Caco-2 (cell line): ENCODE measurements at regions not wholly inside any gene's neighbourhood (a gene's known extent, or its start where the extent isn't known, plus 50 kb on each side); places are given as distances from the start of the nearest gene placed in this dataset.

ENCODE experiments used
- BruUV-seq: library from RNA; stranded (reverse); fragments of 400-500 nt; replicated peaks from 2 replicates; lab custom pipeline; 2021; lab: Mats Ljungman, UMichigan
- CTCF ChIA-PET: fragments of 300-600 bp; sonication (Branson Sonifier 250); formaldehyde crosslinking; loops from one replicate; lab custom pipeline; 2022; ENCODE audit warnings: antibody characterized with exemption; lab: Charles Lee
- POLR2A ChIA-PET: fragments of 300-600 bp; sonication (Branson Sonifier 250); formaldehyde crosslinking; loops from one replicate; lab custom pipeline; 2022; ENCODE audit warnings: antibody characterized with exemption; lab: Charles Lee
- DNase-seq, 2 experiments: peaks; one replicate each; pipeline versions ENCODE4 v3.0.0 to v3.0.0-alpha.2; 2020 to 2022
- H3K27me3 ChIP-seq: replicated peaks from 2 replicates; pipeline ENCODE4 v1.6.0; 2011; ENCODE audit warnings: low read length; ENCODE audit not compliant: control insufficient read depth, insufficient read depth
- H3K36me3 ChIP-seq: 2 replicates; pipeline ENCODE4 v1.5.1; 2011; ENCODE audit warnings: low read length; ENCODE audit not compliant: control insufficient read depth, insufficient read depth
- H3K4me1 ChIP-seq: fragments of 250-450 bp; sonication (Bioruptor Pico); 2 replicates; pipeline ENCODE4 v1.5.1; 2020; ENCODE audit warnings: mild to moderate bottlenecking
- H3K4me3 ChIP-seq: 2 replicates; pipeline ENCODE4 v1.5.1; 2011; ENCODE audit warnings: low read depth, mild to moderate bottlenecking, control low read depth, low read length
- H3K9me3 ChIP-seq: fragments of 250-450 bp; sonication (Bioruptor Pico); 2 replicates; pipeline ENCODE4 v1.5.1; 2020; ENCODE audit warnings: mild to moderate bottlenecking, moderate library complexity
- H3K27ac Mint-ChIP-seq: one replicate; pipeline ENCODE4 v1.8.0; 2022; ENCODE audit warnings: mixed read lengths; ENCODE audit not compliant: unreplicated experiment
- H3K27me3 Mint-ChIP-seq: one replicate; pipeline ENCODE4 v1.8.0; 2022; ENCODE audit warnings: mixed read lengths; ENCODE audit not compliant: insufficient read depth, unreplicated experiment
- H3K36me3 Mint-ChIP-seq: one replicate; pipeline ENCODE4 v1.8.0; 2022; ENCODE audit warnings: mild to moderate bottlenecking, mixed read lengths; ENCODE audit not compliant: insufficient read depth, unreplicated experiment
- H3K4me1 Mint-ChIP-seq: one replicate; pipeline ENCODE4 v1.8.0; 2022; ENCODE audit warnings: low read depth, mixed read lengths; ENCODE audit not compliant: unreplicated experiment
- H3K4me3 Mint-ChIP-seq: one replicate; pipeline ENCODE4 v1.8.0; 2022; ENCODE audit warnings: mild to moderate bottlenecking, moderate library complexity, mixed read lengths; ENCODE audit not compliant: unreplicated experiment
- H3K9me3 Mint-ChIP-seq: one replicate; pipeline ENCODE4 v1.8.0; 2022; ENCODE audit warnings: mixed read lengths; ENCODE audit not compliant: unreplicated experiment
- CTCF ChIP-seq, 2 experiments: fragments of 200-600 bp in 1 of 2; IDR thresholded peaks; 1 replicate in 1 of 2; 2 replicates in 1 of 2; pipeline versions ENCODE4 v1.5.1 to v1.8.0; 2011 to 2022; ENCODE audit warnings: antibody characterized with exemption in 1 of 2, control low read depth in 1 of 2, inconsistent platforms in 1 of 2, low read depth in 1 of 2, low read length in 1 of 2, mild to moderate bottlenecking in 1 of 2, moderate library complexity in 1 of 2; ENCODE audit not compliant: insufficient read depth in 1 of 2, severe bottlenecking in 1 of 2, unreplicated experiment in 1 of 2
- intact Hi-C: fragments of 100-400 bp; cut with micrococcal nuclease; formaldehyde crosslinking; loops from one replicate; pipeline ENCODE4 v1.10.0; 2022; ENCODE audit not compliant: unreplicated experiment

GRCh38 chr1:219438386-219438785 is 174.5 kb downstream of the ZC3H11B start:
- POLR2A ChIA-PET, result no interaction called here
- Histone ChIP-seq H3K4me1 (no peaks in the 10 kb centered on the region), H3K27me3 (no peaks in the 10 kb centered on the region), H3K36me3 (no peaks in the 10 kb centered on the region), H3K9me3 (no peaks in the 10 kb centered on the region), H3K4me3 (no peak overlapping the region)
- Mint-ChIP-seq H3K4me3 (no peak overlapping the region), H3K36me3 (no peaks in the 10 kb centered on the region), H3K27me3 (peaks cover 2% of the 10 kb centered on the region), H3K4me1 (peaks cover 7% of the 10 kb centered on the region), H3K9me3 (no peaks in the 10 kb centered on the region), H3K27ac (no peak overlapping the region)
- no peak for DNase-seq
- intact Hi-C loops, result no loop called here
- BruUV-seq, result no TSS peak
- CTCF ChIA-PET, result no interaction called here
- no peak for TF ChIP-seq CTCF (IDR thresholded peaks at IDR 0.05; ENCODE audit: insufficient read depth in 1 of 2, low read depth in 1 of 2, low read length in 1 of 2, severe bottlenecking in 1 of 2, unreplicated experiment in 1 of 2)

- no peaks in the 10 kb centered on the region for H3K27me3 Mint-ChIP-seq
- intact Hi-C loops, result no loop called here
- DNase-seq, result no peak
- TF ChIP-seq CTCF (IDR thresholded peaks at IDR 0.05; ENCODE audit: insufficient read depth in 1 of 2, low read depth in 1 of 2, low read length in 1 of 2, severe bottlenecking in 1 of 2, unreplicated experiment in 1 of 2), result no peak
- POLR2A ChIA-PET, result no interaction called here
- no peaks in the 10 kb centered on the region for H3K4me1 ChIP-seq
- no peaks in the 10 kb centered on the region for H3K36me3 ChIP-seq
- no peaks in the 10 kb centered on the region for H3K27me3 ChIP-seq
- CTCF ChIA-PET, result no interaction called here
- H3K4me3 Mint-ChIP-seq, result no peak overlapping the region
- H3K27ac Mint-ChIP-seq, result no peak overlapping the region
- H3K4me1 Mint-ChIP-seq, result no peaks in the 10 kb centered on the region
- H3K9me3 Mint-ChIP-seq, result no peaks in the 10 kb centered on the region
- no TSS peak for BruUV-seq
- H3K36me3 Mint-ChIP-seq, result no peaks in the 10 kb centered on the region
- H3K4me3 ChIP-seq, result no peak overlapping the region
- no peaks in the 10 kb centered on the region for H3K9me3 ChIP-seq
Observed at GRCh38 chr1:219434923-219435297, 178.0 kb downstream of the ZC3H11B start.

GRCh38 chr1:219434285-219434922 is 178.5 kb downstream of the ZC3H11B start:
- no peak for TF ChIP-seq CTCF (IDR thresholded peaks at IDR 0.05; ENCODE audit: insufficient read depth in 1 of 2, low read depth in 1 of 2, low read length in 1 of 2, severe bottlenecking in 1 of 2, unreplicated experiment in 1 of 2)
- Mint-ChIP-seq H3K27me3 (no peaks in the 10 kb centered on the region), H3K9me3 (no peaks in the 10 kb centered on the region), H3K36me3 (no peaks in the 10 kb centered on the region), H3K4me1 (no peaks in the 10 kb centered on the region), H3K4me3 (no peak overlapping the region), H3K27ac (no peak overlapping the region)
- no TSS peak for BruUV-seq
- ChIA-PET CTCF (no interaction called here), POLR2A (no interaction called here)
- Histone ChIP-seq H3K9me3 (no peaks in the 10 kb centered on the region), H3K36me3 (no peaks in the 10 kb centered on the region), H3K4me3 (no peak overlapping the region), H3K4me1 (no peaks in the 10 kb centered on the region), H3K27me3 (no peaks in the 10 kb centered on the region)
- no peak for DNase-seq
- intact Hi-C loops, result no loop called here
